ENCODE measurements at regions not wholly inside any gene's neighbourhood (a gene's known extent, or its start where the extent isn't known, plus 50 kb on each side); places are given as distances from the start of the nearest gene placed in this dataset.

GRCh38 chr9:86766912-86767311 is 180.4 kb downstream of the GAS1 start:
- TF ChIP-seq, protein P1, sequence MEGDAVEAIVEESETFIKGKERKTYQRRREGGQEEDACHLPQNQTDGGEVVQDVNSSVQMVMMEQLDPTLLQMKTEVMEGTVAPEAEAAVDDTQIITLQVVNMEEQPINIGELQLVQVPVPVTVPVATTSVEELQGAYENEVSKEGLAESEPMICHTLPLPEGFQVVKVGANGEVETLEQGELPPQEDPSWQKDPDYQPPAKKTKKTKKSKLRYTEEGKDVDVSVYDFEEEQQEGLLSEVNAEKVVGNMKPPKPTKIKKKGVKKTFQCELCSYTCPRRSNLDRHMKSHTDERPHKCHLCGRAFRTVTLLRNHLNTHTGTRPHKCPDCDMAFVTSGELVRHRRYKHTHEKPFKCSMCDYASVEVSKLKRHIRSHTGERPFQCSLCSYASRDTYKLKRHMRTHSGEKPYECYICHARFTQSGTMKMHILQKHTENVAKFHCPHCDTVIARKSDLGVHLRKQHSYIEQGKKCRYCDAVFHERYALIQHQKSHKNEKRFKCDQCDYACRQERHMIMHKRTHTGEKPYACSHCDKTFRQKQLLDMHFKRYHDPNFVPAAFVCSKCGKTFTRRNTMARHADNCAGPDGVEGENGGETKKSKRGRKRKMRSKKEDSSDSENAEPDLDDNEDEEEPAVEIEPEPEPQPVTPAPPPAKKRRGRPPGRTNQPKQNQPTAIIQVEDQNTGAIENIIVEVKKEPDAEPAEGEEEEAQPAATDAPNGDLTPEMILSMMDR (conservative IDR thresholded peaks at IDR 0.05; ENCODE audit: low read depth, low read length), result no peak
- TF ChIP-seq EZH2phosphoT487 (IDR thresholded peaks at IDR 0.05; ENCODE audit: borderline replicate concordance, low read length), result no peak

All from PC-3 (cell line).